Endothelial cell of umbilical vein (primary cell): ENCODE measurements at regions not wholly inside any gene's neighbourhood (a gene's known extent, or its start where the extent isn't known, plus 50 kb on each side); places are given as distances from the start of the nearest gene placed in this dataset.

ENCODE experiments used
- BruUV-seq: library from RNA; stranded (reverse); fragments of 400-500 nt; replicated peaks from 2 replicates; lab custom pipeline; 2021; lab: Mats Ljungman, UMichigan
- CTCF ChIA-PET: fragments of 300-600, 350-600 bp; sonication (Branson Sonifier 250); formaldehyde crosslinking; loops from one replicate; lab custom pipeline; 2021; ENCODE audit warnings: antibody characterized with exemption, inconsistent platforms; lab: Charles Lee
- POLR2A ChIA-PET: fragments of 300-600, 350-600 bp; sonication (Branson Sonifier 250); formaldehyde crosslinking; loops from one replicate; lab custom pipeline; 2021; ENCODE audit warnings: antibody characterized with exemption, inconsistent platforms; lab: Charles Lee
- DNase-seq: peaks from one replicate; pipeline ENCODE4 v3.0.0-alpha.2; 2011; ENCODE audit warnings: low read depth, low spot score
- FAIRE-seq: peaks from 2 replicates; lab custom pipeline; 2011; peaks lifted over from hg19 to GRCh38; lab: Jason Lieb, UNC
- H2AFZ ChIP-seq: 2 replicates; pipeline ENCODE4 v1.6.0; 2012; ENCODE audit warnings: low read depth, low read length, control low read depth, inconsistent platforms
- H3K27ac ChIP-seq: 2 replicates; pipeline ENCODE4 v1.5.1; 2011; ENCODE audit warnings: low read depth, mild to moderate bottlenecking, control low read depth, low read length, moderate library complexity; ENCODE audit not compliant: insufficient read depth
- H3K27me3 ChIP-seq, 2 experiments: 2 replicates each; pipeline versions ENCODE4 v1.6.0 to v1.6.1; 2011; ENCODE audit warnings: low read length in 2 of 2, mixed read lengths in 1 of 2; ENCODE audit not compliant: control insufficient read depth in 2 of 2, insufficient read depth in 2 of 2
- H3K36me3 ChIP-seq, 2 experiments: 2 replicates in 1 of 2; 3 replicates in 1 of 2; pipeline ENCODE4 v1.5.1; 2011; ENCODE audit warnings: low read length in 2 of 2, mild to moderate bottlenecking in 1 of 2, moderate library complexity in 1 of 2; ENCODE audit not compliant: control insufficient read depth in 2 of 2, insufficient read depth in 2 of 2; ENCODE audit errors: extremely low read depth in 1 of 2
- H3K4me1 ChIP-seq: 3 replicates; pipeline ENCODE4 v1.5.1; 2011; ENCODE audit warnings: mild to moderate bottlenecking, low read length; ENCODE audit not compliant: control insufficient read depth, insufficient read depth; ENCODE audit errors: extremely low read depth
- H3K4me2 ChIP-seq: 2 replicates; pipeline ENCODE4 v1.6.1; 2011; ENCODE audit warnings: low read length, control low read depth, mixed read lengths; ENCODE audit not compliant: insufficient read depth
- H3K4me3 ChIP-seq, 3 experiments: fragments of 200-600 bp in 1 of 3; sonication (generic), shearing (Covaris generic) in 1 of 3; replicated peaks in 1 of 3; 2 replicates each; pipeline ENCODE4 v1.5.1; 2011 to 2016; ENCODE audit warnings: control low read depth in 3 of 3, low read length in 3 of 3, mild to moderate bottlenecking in 2 of 3, inconsistent platforms in 1 of 3, low read depth in 1 of 3, moderate library complexity in 1 of 3; ENCODE audit not compliant: insufficient read depth in 1 of 3
- H3K79me2 ChIP-seq: 2 replicates; pipeline ENCODE4 v1.6.0; 2012; ENCODE audit warnings: low read length, inconsistent platforms; ENCODE audit not compliant: control insufficient read depth, insufficient read depth
- H3K9ac ChIP-seq: replicated peaks from 2 replicates; pipeline ENCODE3; 2011; ENCODE audit warnings: low read length, control low read depth; ENCODE audit not compliant: insufficient read depth; ENCODE audit errors: extremely low read depth
- H3K9me1 ChIP-seq: replicated peaks from 3 replicates; pipeline ENCODE4 v1.6.0; 2011; ENCODE audit warnings: mild to moderate bottlenecking, low read length; ENCODE audit not compliant: control insufficient read depth, insufficient read depth; ENCODE audit errors: extremely low read depth
- H3K9me3 ChIP-seq: replicated peaks from 2 replicates; pipeline ENCODE4 v1.5.1; 2012; ENCODE audit warnings: low read length, inconsistent platforms; ENCODE audit not compliant: control insufficient read depth, insufficient read depth
- H4K20me1 ChIP-seq: replicated peaks from 2 replicates; pipeline ENCODE3; 2011; ENCODE audit warnings: mild to moderate bottlenecking, low read length; ENCODE audit not compliant: control insufficient read depth, insufficient read depth; ENCODE audit errors: extremely low read depth
- CTCF ChIP-seq, 2 donors: IDR thresholded peaks; 1 replicate in 1 of 2; 2 replicates in 1 of 2; pipeline ENCODE4 v1.5.1; 2011; ENCODE audit warnings: low read length in 2 of 2, mild to moderate bottlenecking in 2 of 2, moderate library complexity in 2 of 2, control low read depth in 1 of 2, inconsistent platforms in 1 of 2, low read depth in 1 of 2; ENCODE audit not compliant: insufficient read depth in 1 of 2; ENCODE audit errors: extremely low read depth in 1 of 2
- EZH2 ChIP-seq: IDR thresholded peaks from 2 replicates; pipeline ENCODE4 v1.6.1; 2012; ENCODE audit warnings: borderline replicate concordance, low read depth, mild to moderate bottlenecking, moderate library complexity, low read length, inconsistent platforms; ENCODE audit not compliant: severe bottlenecking
- FOS ChIP-seq: IDR thresholded peaks from 2 replicates; pipeline ENCODE4 v1.6.1; 2011; ENCODE audit warnings: mild to moderate bottlenecking, low read length, moderate library complexity, borderline replicate concordance; ENCODE audit not compliant: insufficient read depth
- GATA2 ChIP-seq: IDR thresholded peaks from 2 replicates; pipeline ENCODE4 v1.7.0; 2011; ENCODE audit warnings: low read depth, mild to moderate bottlenecking, moderate library complexity, mixed read lengths, low read length; ENCODE audit not compliant: insufficient read length, insufficient read depth
- MAX ChIP-seq: IDR thresholded peaks from 2 replicates; pipeline ENCODE4 v1.6.1; 2011; ENCODE audit not compliant: insufficient read depth, insufficient read length
- POLR2AphosphoS5 ChIP-seq: IDR thresholded peaks from 2 replicates; pipeline ENCODE4 v1.6.1; 2012; ENCODE audit warnings: low read depth, mild to moderate bottlenecking, control low read depth, low read length, moderate library complexity; ENCODE audit not compliant: insufficient read depth
- dilution Hi-C: fragments of 300-500 bp; cut with MboI; formaldehyde crosslinking; loops from one replicate; pipeline ENCODE4 v1.15.0; 2019; ENCODE audit warnings: low sequenced_read_pairs; ENCODE audit not compliant: extremely low pct_ligation_motif_present
- intact Hi-C: fragments of 100-400 bp; cut with micrococcal nuclease; formaldehyde crosslinking; loops from one replicate; pipeline ENCODE4 v1.10.0; 2022

- DNase-seq (no peak), FAIRE-seq (no peak)
- dilution Hi-C loops (no loop called here), intact Hi-C loops (no loop called here)
- no peak overlapping the region for H3K27ac ChIP-seq
- H3K27me3 ChIP-seq: no peaks in the 10 kb centered on the region
- TF ChIP-seq POLR2AphosphoS5 (no peak), FOS (no peak), EZH2 (no peak), GATA2 (no peak), CTCF (IDR thresholded peaks at IDR 0.05; ENCODE audit: extremely low read depth in 1 of 2, insufficient read depth in 1 of 2, low read depth in 1 of 2, low read length in 2 of 2) (no peak), MAX (no peak)
- no peaks in the 10 kb centered on the region for H3K9me1 ChIP-seq
- H3K9ac ChIP-seq: no peak overlapping the region
- ChIA-PET POLR2A (no interaction called here), CTCF (interaction anchor here (0.6 to 1.0 kb wide), 2 partner anchors 11 to 39 kb away, joined by 3 read pairs; no protein-coding TSS in a partner anchor)
- H4K20me1 ChIP-seq: no peaks in the 10 kb centered on the region
- no peaks in the 10 kb centered on the region for H3K9me3 ChIP-seq
- H3K79me2 ChIP-seq: no peaks in the 10 kb centered on the region
- no peaks in the 10 kb centered on the region for H3K4me1 ChIP-seq
- H3K4me2 ChIP-seq: no peak overlapping the region
- no peak overlapping the region for H3K4me3 ChIP-seq
- no TSS peak for BruUV-seq
- no peaks in the 10 kb centered on the region for H3K36me3 ChIP-seq
- no peak overlapping the region for H2AFZ ChIP-seq
Observed at GRCh38 chr4:38279650-38280322, 319.6 kb downstream of the PTTG2 start.
